ENCODE measurements at regions not wholly inside any gene's neighbourhood (a gene's known extent, or its start where the extent isn't known, plus 50 kb on each side); places are given as distances from the start of the nearest gene placed in this dataset.

- Histone ChIP-seq H3K9me2 (ENCODE audit: low read depth, low read length) (no peaks in the 10 kb centered on the region), H3K79me2 (ENCODE audit: insufficient read depth, low read length) (no peaks in the 10 kb centered on the region), H3K36me3 (ENCODE audit: insufficient read depth, low read length) (no peaks in the 10 kb centered on the region), H3K9ac (ENCODE audit: low read length) (no peak overlapping the region), H3K27ac (ENCODE audit: low read depth, low read length, poor library complexity, severe bottlenecking) (no peak overlapping the region), H3K9me3 (ENCODE audit: low read length) (no peaks in the 10 kb centered on the region), H4K20me1 (ENCODE audit: insufficient read depth, low read length) (no peaks in the 10 kb centered on the region), H2AFZ (ENCODE audit: low read length) (no peak overlapping the region), H3F3A (ENCODE audit: insufficient read depth, low read length) (no peaks in the 10 kb centered on the region), H3K4me2 (ENCODE audit: low read length) (no peak overlapping the region), H3K4me1 (ENCODE audit: insufficient read depth, low read length, severe bottlenecking) (no peaks in the 10 kb centered on the region), H3K4me3 (ENCODE audit: low read depth, low read length, poor library complexity, severe bottlenecking) (no peak overlapping the region), H3K27me3 (ENCODE audit: insufficient read depth, low read length) (no peaks in the 10 kb centered on the region)
- TF ChIP-seq EZH2 (IDR thresholded peaks at IDR 0.05; ENCODE audit: borderline replicate concordance, low read length) = no peak
- no peak for TF ChIP-seq CTCF (IDR thresholded peaks at IDR 0.05; ENCODE audit: low read length)
Observed at GRCh38 chr4:100317032-100317864, 127.0 kb upstream of the DDIT4L start.

GRCh38 chr4:100314057-100314456 lies 123.8 kb upstream of the DDIT4L start:
- Histone ChIP-seq H3K27ac (ENCODE audit: low read depth, low read length, poor library complexity, severe bottlenecking) (no peak overlapping the region), H2AFZ (ENCODE audit: low read length) (no peak overlapping the region), H3K4me2 (ENCODE audit: low read length) (no peak overlapping the region), H3K4me1 (ENCODE audit: insufficient read depth, low read length, severe bottlenecking) (no peaks in the 10 kb centered on the region), H3K4me3 (ENCODE audit: low read depth, low read length, poor library complexity, severe bottlenecking) (no peak overlapping the region), H3K27me3 (ENCODE audit: insufficient read depth, low read length) (no peaks in the 10 kb centered on the region), H4K20me1 (ENCODE audit: insufficient read depth, low read length) (no peaks in the 10 kb centered on the region), H3K36me3 (ENCODE audit: insufficient read depth, low read length) (no peaks in the 10 kb centered on the region), H3K79me2 (ENCODE audit: insufficient read depth, low read length) (no peaks in the 10 kb centered on the region), H3K9me3 (ENCODE audit: low read length) (no peaks in the 10 kb centered on the region), H3F3A (ENCODE audit: insufficient read depth, low read length) (no peaks in the 10 kb centered on the region), H3K9me2 (ENCODE audit: low read depth, low read length) (no peaks in the 10 kb centered on the region), H3K9ac (ENCODE audit: low read length) (no peak overlapping the region)
- no peak for TF ChIP-seq CTCF (IDR thresholded peaks at IDR 0.05; ENCODE audit: low read length)
- no peak for TF ChIP-seq EZH2 (IDR thresholded peaks at IDR 0.05; ENCODE audit: borderline replicate concordance, low read length)

- Histone ChIP-seq H2AFZ (ENCODE audit: low read length) (no peak overlapping the region), H3K9me2 (ENCODE audit: low read depth, low read length) (no peaks in the 10 kb centered on the region), H3K79me2 (ENCODE audit: insufficient read depth, low read length) (no peaks in the 10 kb centered on the region), H3K4me2 (ENCODE audit: low read length) (no peak overlapping the region), H4K20me1 (ENCODE audit: insufficient read depth, low read length) (no peaks in the 10 kb centered on the region), H3F3A (ENCODE audit: insufficient read depth, low read length) (no peaks in the 10 kb centered on the region), H3K9ac (ENCODE audit: low read length) (no peak overlapping the region), H3K36me3 (ENCODE audit: insufficient read depth, low read length) (no peaks in the 10 kb centered on the region), H3K27ac (ENCODE audit: low read depth, low read length, poor library complexity, severe bottlenecking) (no peak overlapping the region), H3K4me1 (ENCODE audit: insufficient read depth, low read length, severe bottlenecking) (no peaks in the 10 kb centered on the region), H3K9me3 (ENCODE audit: low read length) (no peaks in the 10 kb centered on the region), H3K27me3 (ENCODE audit: insufficient read depth, low read length) (no peaks in the 10 kb centered on the region), H3K4me3 (ENCODE audit: low read depth, low read length, poor library complexity, severe bottlenecking) (no peak overlapping the region)
- TF ChIP-seq EZH2 (IDR thresholded peaks at IDR 0.05; ENCODE audit: borderline replicate concordance, low read length) = no peak
- no peak for TF ChIP-seq CTCF (IDR thresholded peaks at IDR 0.05; ENCODE audit: low read length)
Observed at GRCh38 chr4:100312615-100313350, 122.5 kb upstream of the DDIT4L start.
